NCI-H2196 treated with DMSO at 0.1 percent for 48 hours (cell line): ENCODE measurements at regions not wholly inside any gene's neighbourhood (a gene's known extent, or its start where the extent isn't known, plus 50 kb on each side); places are given as distances from the start of the nearest gene placed in this dataset.

Experiments
- DNase-seq: peaks from one replicate; lab custom pipeline; 2025; ENCODE audit not compliant: unreplicated experiment; lab: John Stamatoyannopoulos, UW

- DNase-seq: no peak
These were observed 460.7 kb downstream of the NOVA1 start for GRCh38 chr14:26137161-26137560.

GRCh38 chr14:26132061-26132645 is 465.7 kb downstream of the NOVA1 start:
- DNase-seq: no peak

GRCh38 chr14:26130690-26131089 is 467.1 kb downstream of the NOVA1 start:
- no peak for DNase-seq

- no peak for DNase-seq
These were observed 468.7 kb downstream of the NOVA1 start for GRCh38 chr14:26128931-26129671.

GRCh38 chr14:26124896-26125438 is 472.9 kb downstream of the NOVA1 start:
- DNase-seq: no peak

- DNase-seq: no peak
These were observed 474.4 kb downstream of the NOVA1 start for GRCh38 chr14:26123459-26123858.

- DNase-seq: no peak
These were observed 476.7 kb downstream of the NOVA1 start for GRCh38 chr14:26121181-26121580.

GRCh38 chr14:26113911-26114640 is 483.8 kb downstream of the NOVA1 start:
- DNase-seq: no peak

- DNase-seq: no peak
These were observed 493.1 kb downstream of the NOVA1 start for GRCh38 chr14:26104717-26105116.

- DNase-seq: no peak
These were observed 500.0 kb downstream of the NOVA1 start for GRCh38 chr14:26097852-26098251.

GRCh38 chr14:26088275-26088674 is 509.6 kb downstream of the NOVA1 start:
- no peak for DNase-seq

GRCh38 chr14:26081043-26081442 is 516.8 kb downstream of the NOVA1 start:
- DNase-seq: no peak

- DNase-seq: no peak
These were observed 519.3 kb downstream of the NOVA1 start for GRCh38 chr14:26078561-26078960.

- DNase-seq: no peak
These were observed 522.9 kb downstream of the NOVA1 start for GRCh38 chr14:26074892-26075291.

- DNase-seq: no peak
These were observed 527.4 kb downstream of the NOVA1 start for GRCh38 chr14:26070443-26070842.

- DNase-seq: no peak
These were observed 529.9 kb downstream of the NOVA1 start for GRCh38 chr14:26067786-26068459.

GRCh38 chr14:26067341-26067740 is 530.5 kb downstream of the NOVA1 start:
- no peak for DNase-seq

GRCh38 chr14:26056036-26056616 is 541.7 kb downstream of the NOVA1 start:
- no peak for DNase-seq

GRCh38 chr14:26032348-26032747 is 565.5 kb downstream of the NOVA1 start:
- DNase-seq: no peak

- no peak for DNase-seq
These were observed 571.4 kb downstream of the NOVA1 start for GRCh38 chr14:26026384-26026783.

- no peak for DNase-seq
These were observed 573.9 kb downstream of the NOVA1 start for GRCh38 chr14:26023967-26024366.
